Urothelium cell line (cell line): ENCODE measurements at regions not wholly inside any gene's neighbourhood (a gene's known extent, or its start where the extent isn't known, plus 50 kb on each side); places are given as distances from the start of the nearest gene placed in this dataset.
"Not testable (repeated sequence)": the region's sequence is repeated elsewhere in the genome, so short reads cannot be mapped to it uniquely, and the experiment has no call there.

Experiments
- DNase-seq: peaks from one replicate; pipeline ENCODE4 v3.0.0; 2011; ENCODE audit warnings: low spot score, mixed read lengths
- FAIRE-seq: peaks from 2 replicates; lab custom pipeline; 2011; peaks lifted over from hg19 to GRCh38; lab: Jason Lieb, UNC

DNA sequence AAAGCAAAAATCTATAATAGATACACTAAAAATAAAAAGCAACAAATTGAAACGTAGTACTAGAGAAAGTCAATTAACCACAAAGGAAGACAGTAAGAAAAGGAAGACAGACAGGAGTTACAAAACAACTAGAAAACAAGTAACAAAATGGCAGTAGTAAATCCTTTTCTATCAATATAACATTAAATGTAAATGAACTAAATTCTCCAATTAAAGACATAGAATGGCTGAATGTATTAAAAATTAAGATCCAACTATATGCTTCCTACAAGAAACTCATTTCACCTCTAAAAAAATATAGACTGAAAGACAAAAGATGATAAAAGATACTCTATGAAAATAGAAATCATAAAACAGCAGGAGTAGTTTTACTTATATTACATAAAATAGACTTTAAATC is 79.1 kb downstream of the CTH start:
- DNase-seq, result no peak
- no peak for FAIRE-seq

DNA sequence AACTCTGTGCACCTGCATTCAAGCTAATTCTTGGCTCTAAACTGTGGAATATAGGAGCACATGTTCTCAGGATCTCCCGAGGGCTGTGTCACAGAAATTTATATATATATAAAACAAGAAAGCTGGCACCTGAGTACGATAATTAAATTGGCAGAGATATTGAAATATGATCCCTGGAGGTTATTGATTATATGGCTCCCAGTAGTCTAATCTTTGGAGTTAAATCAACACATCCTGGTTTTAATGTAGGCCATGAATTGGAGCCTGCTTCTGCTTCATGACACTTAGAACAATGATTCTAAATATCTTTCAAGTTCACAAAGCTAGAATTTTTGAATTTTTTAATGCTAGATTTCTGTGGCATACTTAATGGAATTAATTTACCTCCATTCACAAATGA is 84.3 kb downstream of the CTH start:
- DNase-seq, result no peak
- FAIRE-seq, result no peak

DNA sequence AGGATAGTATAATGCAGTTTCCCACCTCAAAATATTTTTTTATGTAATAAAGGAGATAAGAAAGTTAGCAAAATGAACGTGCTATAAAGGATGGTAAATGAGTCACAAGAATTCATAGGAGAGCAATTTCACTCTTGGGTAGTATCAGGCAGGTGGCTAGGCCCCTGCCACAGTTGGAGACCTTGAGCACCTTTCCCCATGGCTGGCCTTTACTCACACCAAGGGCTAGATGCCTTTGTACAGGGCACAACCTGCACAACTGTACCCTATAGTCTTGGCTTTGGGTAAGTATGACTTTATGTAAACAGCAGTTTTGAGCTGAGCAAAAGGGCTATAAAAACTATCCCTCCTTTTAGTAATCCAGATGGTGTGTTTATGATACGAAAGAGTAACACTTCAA is 85.1 kb downstream of the CTH start:
- no peak for FAIRE-seq
- DNase-seq, result no peak

DNA sequence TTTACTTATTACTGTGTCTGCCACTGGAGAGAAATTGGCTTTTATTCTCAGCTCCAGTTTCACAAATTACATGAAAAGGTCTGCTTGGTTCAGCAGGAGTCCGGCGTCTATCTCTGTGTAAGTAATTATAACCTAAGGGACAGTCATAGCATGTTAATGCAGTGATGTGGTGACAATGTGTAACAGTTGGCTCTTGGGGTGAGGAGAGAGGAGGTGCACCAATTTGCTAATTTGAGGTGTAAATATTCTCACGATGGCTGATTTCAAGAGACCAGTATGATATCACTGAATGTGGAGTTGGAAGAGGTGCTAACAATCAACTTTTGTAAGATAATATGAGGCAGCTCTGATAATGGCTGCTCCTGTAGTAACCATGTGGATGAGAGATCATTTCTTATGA is 86.1 kb downstream of the CTH start:
- FAIRE-seq, result no peak
- DNase-seq, result no peak

DNA sequence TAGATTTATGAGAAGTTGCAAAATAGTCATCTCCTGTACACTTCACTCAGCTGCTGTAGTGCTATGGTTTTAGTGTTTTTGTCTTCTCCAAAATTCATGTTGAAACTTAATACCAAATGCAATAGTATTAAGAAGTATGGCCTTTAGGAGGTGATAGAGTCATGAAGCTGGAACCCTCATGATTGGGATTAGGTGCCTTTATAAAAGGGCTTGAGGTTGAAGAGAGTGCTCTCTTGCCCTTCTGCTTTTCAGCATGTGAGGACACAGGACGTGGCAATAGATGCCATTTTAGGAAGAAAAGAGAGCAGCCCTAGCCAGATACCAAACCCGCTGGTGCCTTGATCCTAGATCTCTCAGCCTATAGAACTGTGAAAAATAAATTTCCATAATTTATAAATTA is 87.6 kb downstream of the CTH start:
- DNase-seq (no peak), FAIRE-seq (peak; percentile 17)

DNA sequence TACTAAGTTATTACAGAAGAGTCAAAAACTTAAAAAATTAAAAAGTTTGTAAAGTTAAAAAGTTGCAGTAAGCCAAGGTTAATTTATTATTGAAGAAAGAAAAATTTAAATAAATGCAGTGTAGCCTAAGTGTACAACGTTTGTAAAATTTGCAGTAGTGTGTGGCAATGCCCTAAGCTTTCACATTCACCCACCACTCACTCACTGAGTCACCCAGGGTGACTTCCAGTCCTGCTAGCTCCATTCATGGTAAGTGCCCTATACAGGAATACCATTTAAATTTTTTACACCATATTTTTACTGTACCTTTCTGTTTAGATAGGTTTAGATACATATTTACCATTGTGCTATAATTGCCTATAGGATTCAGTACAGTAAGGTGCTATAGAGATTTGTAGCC is 88.6 kb downstream of the CTH start:
- no peak for DNase-seq
- FAIRE-seq, result no peak

DNA sequence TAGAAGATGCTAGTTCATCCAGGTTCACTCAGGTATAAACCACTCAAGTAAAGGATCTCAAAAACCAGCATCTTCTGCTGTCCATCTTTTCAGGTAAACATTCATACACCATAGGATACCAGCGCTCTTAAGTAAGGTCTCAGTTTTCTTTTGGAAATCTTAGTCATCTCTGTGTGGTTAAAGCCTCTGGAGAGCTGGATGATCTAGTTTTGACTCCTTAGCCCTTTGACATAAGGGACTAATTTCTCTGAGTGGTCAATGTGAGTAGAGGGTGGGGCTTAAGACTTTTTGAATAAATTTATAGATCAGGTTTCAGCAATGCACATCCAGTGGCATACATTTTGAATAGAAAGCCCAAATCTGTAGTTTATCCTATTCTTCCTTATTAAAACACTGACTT is 92.3 kb downstream of the CTH start:
- FAIRE-seq (no peak), DNase-seq (no peak)

DNA sequence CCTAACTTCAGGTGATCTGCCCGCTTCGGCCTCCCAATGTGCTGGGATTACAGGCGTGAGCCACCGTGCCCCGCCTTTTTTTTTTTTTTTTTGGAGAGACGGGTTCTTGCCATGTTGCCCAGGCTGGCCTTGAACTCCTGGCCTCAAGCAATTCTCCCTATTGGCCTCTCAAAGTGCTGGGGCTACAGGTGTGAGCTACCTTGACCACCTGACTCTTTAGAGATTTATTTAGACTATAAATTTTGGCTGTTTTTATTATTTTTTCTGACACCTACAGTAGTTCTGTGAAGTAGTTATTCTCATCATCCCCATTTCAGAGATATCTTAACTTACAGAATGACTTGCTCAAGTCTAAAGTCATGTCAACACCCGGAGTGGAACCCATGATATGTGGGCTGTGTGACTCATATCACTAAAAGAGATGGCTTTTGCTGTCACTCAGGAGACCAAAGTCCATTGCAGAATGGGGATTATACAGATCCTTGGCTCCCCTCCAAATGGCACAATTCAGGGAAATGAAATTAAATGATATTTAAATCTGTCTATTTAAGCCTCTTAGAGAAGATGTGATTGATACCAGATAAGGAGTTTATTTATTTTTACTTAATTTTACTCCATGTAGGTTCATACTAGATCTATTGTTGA is 93.2 kb downstream of the CTH start:
- no peak for FAIRE-seq

DNA sequence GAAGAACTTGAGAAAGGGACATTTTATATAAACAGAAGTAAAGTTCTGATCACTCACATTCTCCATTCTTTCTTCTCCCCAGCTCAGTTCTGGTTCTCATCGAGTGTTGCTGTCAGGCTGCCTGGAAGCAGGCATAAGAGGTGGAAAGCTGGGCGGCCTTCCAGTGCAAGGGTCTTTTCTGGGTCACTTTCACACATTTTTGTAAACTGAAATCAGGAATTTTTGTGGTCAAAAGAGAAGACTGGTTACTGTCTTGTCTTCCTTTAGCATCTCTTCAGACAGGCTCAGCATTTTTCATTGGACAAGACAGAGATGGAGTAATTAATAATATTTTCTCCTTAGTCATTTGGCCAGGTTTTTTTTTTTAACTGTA is 93.7 kb downstream of the CTH start:
- DNase-seq (peak; percentile 51), FAIRE-seq (no peak)

More for the DNA sequence above, 93.2 kb downstream of the CTH start:
- peak; percentile 29 for DNase-seq

DNA sequence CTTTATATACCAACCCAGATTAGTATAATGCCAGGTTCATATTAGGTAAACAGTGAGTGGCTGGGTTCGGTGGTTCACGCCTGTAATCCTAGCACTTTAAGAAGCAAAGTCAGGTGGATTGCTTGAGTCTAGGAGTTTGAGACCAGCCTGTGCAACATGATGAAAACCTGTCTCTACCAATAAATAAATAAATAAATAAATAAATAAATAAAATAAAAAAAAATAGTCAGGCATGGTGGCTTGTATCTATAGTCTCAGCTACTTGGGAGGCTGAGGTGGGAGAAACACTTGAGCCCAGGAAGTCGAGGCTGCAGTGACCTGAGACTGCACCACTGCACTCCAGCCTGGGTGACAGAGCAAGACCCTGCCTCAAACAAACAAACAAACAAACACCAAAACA is 96.9 kb downstream of the CTH start:
- DNase-seq, FAIRE-seq: not testable (repeated sequence)

DNA sequence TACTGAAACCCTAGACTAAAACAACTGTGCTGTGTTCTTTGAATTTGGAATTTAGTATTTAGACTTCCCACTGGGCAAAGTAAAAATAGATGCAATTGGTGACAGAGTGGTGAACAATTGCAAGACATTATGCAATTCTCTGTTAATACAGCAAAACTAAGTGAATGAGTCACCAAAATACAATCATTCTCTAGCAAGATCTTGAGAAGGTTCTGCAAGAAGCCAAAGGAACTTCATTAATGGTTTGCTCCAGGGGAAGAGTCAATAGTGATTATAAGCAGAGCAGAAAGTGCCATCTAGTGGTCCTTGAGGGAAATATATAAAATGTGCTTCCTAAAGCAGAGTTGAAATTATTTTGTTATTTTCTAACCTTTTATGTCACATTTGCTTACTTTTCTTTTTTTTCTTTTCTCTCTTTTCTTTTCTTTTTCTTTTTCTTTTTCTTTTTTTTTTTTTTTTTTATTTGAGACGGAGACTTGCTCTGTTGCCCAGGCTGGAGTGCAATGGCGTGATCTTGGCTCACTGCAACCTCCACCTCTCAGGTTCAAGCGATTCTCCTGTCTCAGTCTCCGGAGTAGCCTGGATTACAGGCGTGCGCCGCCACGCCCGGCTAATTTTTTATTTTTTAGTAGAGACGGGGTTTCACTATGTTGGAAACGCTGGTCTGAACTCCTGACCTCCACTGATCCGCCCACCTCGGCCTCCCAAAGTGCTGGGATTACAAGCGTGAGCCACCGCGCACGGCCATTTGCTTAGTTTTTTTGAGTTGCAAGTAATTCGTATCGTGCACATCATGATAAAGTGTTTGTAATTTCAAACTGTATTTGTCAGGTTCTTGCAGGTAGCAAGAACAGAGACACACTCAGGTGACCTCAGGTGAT is 99.2 kb downstream of the CTH start:
- FAIRE-seq (no peak), DNase-seq (peak; percentile 62)

DNA sequence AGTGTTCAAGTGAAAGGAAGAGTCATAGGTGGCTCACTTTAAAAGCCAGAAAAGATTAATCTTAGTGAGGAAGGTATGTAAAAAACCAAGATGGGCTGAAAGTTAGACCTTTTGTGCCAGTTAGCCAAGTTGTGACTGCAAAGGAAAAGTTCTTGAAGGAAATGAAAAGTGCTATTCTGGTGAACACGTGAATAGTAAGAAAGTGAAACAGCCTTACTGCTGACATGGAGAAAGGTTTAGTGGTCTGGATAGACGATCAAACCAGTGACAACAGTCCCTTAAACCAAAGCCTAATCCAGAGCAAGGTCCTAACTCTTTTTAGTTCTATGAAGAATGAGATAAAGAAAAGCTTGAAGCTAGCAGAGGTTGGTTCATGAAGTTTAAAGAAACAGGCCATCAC is 106.4 kb downstream of the CTH start:
- FAIRE-seq, result no peak
- DNase-seq, result no peak

DNA sequence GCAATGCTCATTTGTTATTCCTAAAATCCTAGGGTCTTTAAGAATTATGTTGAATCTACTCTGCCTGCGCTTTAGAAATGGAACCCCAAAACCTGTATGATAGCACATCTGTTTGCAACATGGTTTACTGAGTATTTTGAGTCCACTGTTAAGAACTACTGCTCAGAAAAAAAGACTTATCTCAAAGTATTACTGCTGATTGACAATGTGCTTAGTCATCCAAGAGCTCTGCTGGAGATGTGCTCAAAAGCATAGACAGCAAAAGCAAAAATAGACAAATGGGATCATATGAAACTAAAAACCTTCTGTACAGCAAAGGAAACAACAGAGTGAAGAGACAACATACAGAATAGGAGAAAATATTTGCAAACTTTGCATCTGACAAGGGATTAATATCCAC is 107.0 kb downstream of the CTH start:
- DNase-seq (no peak), FAIRE-seq (no peak)

DNA sequence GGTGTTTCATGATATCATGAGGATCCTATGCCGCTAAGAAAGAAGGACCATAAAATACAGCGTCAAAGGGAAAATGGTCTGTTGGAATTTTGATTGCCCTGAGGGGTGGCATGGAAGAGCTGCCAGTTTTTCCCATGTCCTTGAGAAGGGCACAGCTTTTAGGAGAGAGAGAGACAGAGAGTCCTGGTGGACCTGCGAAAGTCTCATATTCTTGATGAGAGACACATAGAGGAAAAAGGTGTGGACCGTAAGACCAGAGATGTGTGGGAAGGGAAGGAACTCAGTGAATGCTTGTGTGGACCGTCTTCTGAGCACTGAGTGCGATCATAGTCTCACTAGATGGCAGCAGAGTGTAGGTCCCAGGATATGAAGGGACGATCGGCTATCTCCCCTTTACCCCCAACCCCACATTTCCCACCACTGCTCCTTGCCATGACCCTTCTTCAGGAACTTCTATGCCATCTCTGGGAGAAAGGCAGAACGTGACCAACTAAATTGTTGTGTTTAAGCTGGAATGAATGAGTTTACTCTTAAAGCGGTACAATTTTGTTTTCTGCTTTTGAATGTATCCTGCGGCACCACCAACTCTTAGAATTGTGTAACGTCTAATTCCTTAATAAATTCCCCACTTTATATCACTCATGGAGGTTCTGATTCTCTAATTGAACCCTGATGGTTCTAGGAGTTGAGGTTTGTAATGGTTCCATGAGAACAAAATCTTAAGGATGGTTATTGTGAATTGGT is 117.7 kb downstream of the CTH start:
- DNase-seq, result peak; percentile 52
- no peak for FAIRE-seq

DNA sequence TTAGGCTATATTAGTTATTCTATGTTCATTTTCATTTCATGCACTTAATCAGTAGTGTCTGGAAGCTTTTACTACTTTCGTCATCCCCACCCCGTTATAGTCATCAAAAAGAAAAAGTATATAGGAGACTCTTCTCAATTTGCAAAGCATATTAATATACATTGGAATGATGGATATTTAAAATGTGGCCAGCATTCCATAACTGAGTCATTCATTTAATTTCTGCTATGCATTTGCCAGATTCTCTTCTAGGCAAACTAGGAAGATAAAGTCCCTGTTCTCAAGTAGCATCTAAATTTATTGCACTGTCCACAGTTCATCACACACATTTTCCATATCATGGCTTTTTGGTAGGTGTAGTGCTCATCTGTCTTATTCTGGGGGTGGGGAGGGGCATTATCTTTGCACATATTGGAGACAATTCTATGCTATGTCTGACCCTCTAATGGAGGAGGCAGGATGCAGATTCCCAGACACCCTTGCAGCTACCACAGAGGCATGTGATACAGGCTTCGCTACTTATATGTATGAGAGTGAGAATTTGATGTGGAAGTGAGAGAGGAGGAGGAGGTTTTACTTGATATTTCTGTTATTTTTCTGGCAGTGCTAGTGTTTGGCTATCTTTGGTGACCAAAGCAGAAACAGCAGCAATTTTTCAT is 125.8 kb downstream of the CTH start:
- FAIRE-seq (no peak), DNase-seq (no peak)

DNA sequence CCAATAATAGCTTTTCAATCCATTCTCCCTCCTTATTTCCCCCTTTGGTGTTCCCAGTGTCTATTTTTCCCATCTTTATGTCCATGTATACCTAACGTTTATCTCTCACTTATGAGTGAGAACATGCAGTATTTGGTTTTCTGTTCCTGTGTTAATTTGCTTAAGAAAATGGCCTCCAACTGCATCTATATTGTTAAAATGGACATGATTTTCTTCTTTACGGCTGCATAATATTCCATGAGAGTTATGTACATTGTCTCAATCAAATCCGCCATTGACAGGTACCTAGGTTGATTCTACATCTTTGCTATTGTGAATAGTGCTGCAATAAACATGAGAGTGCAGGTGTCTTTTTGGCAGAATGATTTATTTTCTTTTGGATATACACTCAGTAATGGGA is 126.7 kb downstream of the CTH start:
- FAIRE-seq, result no peak
- no peak for DNase-seq

DNA sequence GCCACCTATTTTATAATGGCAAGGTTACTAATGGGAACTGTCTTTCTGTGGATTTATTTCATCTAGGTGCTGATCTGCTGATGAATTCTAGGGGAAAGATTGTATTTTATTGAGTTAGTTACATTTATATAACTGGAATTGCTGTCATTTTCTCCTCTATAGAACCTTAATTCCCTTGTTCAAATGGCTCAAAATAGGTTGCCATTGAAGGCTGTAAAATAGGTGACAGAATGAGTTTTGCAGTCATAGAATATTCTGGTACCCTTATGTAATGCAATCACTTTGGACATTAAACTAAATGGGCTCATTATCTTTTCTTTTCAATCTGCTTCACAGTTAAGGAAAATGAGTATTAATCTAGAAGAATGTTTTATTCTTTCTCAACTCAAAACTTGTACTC is 131.0 kb downstream of the CTH start:
- DNase-seq (no peak), FAIRE-seq (no peak)

DNA sequence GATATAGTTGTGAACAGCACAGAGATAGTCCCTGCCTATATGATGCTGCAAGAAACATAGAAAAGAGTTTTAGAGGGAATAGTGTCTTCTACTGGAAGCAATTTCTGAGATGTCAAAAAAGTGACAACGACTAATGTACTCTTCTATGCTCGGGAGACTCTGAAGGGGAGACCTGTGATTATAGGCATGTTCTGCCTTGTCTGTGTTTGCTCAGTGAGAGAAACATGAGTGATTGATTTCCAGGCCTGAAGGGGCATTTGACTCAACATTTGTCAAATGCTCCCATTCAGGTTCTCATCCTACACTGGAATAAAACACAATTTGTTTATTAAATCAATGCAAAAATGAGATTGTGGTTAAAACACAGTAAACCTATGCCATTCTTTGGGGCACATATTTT is 131.8 kb downstream of the CTH start:
- FAIRE-seq (no peak), DNase-seq (no peak)

DNA sequence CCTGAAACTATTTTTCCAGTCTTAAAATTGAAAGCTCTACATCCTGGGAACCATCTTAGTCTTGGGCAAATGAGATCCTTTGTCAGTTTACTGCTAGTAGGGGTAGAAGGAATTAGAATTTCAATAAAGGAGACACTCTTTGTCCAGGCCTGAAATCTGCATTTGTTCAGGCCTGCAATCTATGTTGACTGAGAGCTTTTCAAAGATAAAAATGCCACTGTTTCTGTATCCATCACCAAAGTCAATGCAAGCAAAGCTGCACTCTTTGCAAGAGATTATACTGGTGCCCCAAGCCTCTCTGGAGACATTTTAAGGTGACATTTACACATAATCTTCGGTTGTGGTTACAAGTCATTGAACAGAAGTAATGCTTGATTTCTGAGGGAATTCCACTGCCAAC is 135.7 kb downstream of the CTH start:
- no peak for FAIRE-seq
- DNase-seq, result no peak

DNA sequence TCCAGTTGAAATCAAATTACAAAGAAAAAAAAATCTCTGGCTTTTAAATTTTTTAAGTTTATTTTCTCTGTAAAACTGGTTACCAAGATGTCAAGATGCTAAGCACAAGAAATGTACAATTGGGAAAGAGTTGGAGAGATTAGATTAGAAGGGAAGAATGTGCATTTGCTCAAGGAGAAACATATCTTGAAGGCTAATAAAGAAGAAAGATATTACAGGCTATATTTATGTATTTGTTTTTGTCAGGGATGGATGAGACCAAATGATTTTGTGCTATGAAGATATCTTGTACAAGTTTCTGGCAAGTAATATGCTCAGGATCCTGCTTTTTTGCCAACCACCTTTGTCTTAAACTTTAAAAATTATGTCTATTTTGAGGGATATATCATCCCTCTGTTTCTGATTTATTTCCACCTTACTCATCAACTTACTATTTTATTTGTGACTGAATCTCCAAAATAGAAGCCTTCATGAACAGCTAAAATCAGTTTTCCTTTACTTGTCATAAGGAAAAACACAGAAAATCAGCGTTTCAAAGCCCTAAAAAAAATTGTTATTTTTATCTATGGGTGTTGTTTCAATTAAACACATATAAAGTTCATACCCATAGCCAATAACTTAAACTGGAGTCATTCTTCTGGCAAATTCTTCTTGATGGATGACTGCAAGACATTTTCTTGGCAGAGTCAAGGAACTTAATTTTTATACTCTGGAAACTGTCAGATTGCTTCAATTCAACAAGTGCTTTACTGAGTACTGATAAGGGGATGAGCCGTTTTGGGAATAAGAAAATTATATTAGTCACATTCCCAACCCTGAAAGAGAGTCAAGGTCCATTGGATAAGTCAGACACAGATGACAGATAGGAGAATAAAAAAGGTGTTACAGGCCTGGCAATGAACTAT is 141.8 kb downstream of the CTH start:
- no peak for FAIRE-seq
- DNase-seq, result no peak
